ENCODE measurements at regions not wholly inside any gene's neighbourhood (a gene's known extent, or its start where the extent isn't known, plus 50 kb on each side); places are given as distances from the start of the nearest gene placed in this dataset.

DNA sequence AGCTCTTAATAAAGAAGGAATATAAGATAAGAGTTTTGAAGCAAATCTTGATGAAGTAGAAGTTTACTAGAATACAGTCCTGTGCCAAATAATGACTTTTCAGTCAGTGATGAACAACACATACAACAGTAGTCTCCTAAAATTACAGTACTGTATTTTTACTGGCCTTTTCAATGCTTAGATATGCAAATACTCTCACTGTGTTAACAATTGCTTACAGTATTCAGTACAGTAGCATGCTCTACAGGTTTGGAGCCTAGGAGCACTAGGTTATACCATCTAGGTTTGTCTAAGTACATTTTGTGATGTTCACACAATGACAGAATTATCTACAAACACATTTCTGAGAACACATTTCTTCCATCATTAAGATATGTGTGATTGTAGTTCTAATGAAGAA lies 316.7 kb upstream of the KLHL1 start:
- in situ Hi-C loops (cut with MboI; ENCODE audit: low sequenced_read_pairs): no loop called here

DNA sequence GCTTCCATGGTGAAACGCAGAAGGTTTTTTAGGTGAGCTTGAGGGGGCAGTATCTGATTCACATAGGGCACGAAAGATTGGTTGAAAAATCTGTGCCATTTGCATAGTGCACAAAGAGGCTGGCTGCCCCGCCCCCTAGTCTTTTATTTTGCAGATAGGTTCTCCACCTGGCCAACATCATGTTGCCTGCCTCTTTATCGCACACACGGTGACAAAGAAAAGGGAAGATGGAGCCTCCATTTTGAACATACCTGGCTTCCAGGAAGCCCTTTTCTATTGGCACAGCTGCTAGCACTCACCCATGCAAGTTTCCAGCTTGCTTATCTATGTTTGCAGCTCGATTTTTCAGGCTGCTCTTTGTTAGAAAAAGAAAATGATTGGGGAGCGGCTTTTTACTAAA lies 316.2 kb upstream of the KLHL1 start:
- in situ Hi-C loops (cut with MboI; ENCODE audit: low sequenced_read_pairs): no loop called here

DNA sequence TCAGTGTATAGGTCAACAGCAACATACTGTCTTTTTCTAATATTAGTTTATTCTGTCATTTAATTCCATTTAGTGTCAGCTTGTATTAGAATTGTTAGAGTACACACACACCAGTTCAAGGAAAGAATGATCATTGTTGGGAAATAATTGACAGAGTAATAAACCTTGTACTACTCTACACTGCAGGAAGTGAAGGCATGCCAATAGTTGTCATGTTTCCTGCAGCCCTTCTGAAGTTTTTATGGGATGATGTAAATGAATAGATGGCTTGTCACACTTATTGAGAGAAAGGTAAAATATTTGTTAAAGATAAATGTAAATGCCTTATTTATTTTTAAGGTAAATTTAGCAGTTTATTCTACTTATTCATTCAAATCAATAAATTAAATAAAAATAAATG lies 306.9 kb upstream of the KLHL1 start:
- in situ Hi-C loops (cut with MboI; ENCODE audit: low sequenced_read_pairs): no loop called here

DNA sequence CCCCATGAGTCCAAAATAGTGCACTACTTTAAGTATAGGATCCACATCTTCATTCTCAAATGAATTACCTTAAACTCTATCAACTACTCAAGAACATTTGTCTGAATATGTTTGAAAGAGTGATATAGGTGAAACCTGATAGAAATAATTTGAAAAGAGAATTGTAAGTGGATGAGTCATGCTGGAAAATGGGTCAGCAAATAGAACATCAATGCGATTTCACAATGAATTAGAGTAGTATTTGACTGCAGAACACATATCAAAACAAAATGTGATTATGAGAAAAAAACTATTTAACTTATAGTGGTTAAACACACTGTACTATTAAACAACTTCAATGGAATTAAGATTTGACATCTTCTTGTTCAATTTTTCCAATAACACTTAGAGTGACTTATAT lies 300.6 kb upstream of the KLHL1 start:
- in situ Hi-C loops (cut with MboI; ENCODE audit: low sequenced_read_pairs): no loop called here

DNA sequence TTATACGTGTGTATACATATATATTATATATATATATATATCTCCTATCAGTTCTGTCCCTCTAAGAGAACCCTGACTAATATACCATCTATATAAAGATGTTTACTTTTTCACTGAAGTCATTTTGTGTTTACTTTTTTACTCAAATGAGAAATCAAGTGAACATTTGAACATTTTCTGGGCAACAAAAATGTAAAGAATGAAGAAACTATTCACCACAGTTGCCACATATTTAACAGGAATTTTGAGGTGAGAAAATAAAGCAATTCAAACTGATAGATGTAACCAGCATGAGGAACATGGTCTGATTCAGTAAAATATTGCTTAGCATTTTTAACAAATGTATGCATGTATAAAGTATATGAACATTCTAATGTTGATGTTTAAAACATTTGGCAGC lies 299.2 kb upstream of the KLHL1 start:
- in situ Hi-C loops (cut with MboI; ENCODE audit: low sequenced_read_pairs): no loop called here

DNA sequence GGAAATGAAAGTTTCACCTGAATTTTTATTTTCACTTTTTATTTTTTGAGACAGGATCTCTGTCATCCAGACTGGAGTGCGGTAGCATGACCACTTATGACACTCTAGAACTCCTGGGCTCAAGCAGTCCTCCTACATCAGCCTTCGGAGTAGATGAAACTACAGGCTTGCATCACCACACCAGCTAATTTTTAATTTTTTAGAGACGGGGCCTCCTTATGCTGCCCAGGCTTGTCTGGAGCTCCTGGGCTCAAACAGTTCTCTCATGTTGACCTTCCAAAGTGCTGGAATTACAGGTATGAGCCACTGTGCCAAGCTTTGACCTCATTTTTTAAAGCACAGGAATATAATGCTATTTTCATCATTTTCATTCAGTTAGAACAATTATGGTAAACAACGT lies 297.0 kb upstream of the KLHL1 start:
- in situ Hi-C loops (cut with MboI; ENCODE audit: low sequenced_read_pairs): no loop called here

DNA sequence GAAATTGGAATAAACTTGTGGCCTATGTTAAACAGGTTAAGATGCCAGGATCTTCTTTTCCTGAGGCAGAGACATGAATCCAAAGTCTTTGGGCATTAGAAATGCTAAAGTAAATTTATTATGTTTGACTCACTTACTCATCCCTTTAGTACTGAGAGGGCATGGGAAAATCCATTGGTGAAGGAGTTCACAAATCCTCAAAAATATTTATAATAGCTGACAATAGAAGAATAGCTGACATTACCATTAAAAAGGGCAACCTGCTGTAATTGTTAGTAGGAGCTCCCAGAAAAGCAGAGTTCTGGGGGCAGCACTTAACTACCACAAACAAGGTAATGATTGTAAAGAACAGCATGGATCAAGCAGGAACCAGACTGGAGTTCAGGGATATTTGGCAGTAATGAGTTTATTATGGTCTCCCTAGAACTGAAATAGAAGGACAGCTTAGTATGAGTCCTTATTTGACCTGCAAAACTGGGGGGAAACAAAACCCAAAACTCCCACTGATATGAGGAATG lies 285.8 kb upstream of the KLHL1 start:
- in situ Hi-C loops (cut with MboI; ENCODE audit: low sequenced_read_pairs): no loop called here

DNA sequence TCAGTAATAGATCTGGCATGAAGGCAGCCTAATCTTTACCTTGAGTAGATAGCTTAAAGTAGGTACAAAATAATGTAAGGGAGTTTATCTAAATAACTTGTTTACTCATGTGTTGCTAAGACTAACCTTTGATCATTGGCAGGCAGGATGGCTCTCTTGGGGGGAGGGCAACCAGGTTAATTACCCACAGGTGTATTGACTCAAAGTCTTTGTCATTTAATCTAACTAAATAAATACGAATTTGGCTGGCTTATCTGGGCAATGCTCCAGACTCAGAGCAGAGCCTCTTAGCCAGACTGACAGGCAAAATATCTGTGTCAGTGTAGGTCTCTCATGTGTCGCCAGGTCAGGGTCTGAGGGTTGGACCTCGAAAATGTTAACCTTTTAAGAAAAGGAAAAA lies 283.4 kb upstream of the KLHL1 start:
- in situ Hi-C loops (cut with MboI; ENCODE audit: low sequenced_read_pairs): no loop called here

DNA sequence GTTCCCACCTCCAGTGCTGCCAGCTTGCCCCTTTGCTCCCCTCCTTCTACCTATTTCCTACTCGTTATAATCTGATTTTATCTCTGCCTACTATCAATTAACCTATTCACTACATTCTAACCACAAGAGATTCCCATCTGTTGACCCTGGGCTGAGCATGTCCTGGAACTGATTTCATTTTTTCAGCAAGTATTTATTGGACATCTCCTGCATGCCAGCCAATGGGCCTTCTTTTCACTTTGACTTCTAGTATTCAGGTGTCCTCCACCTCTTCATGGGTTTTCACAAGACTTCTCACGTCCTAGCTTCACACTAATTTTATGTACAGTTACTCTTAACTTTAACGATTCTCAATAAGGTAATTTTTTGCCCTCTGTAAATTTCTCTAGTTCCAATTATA lies 282.7 kb upstream of the KLHL1 start:
- in situ Hi-C loops (cut with MboI; ENCODE audit: low sequenced_read_pairs): no loop called here

DNA sequence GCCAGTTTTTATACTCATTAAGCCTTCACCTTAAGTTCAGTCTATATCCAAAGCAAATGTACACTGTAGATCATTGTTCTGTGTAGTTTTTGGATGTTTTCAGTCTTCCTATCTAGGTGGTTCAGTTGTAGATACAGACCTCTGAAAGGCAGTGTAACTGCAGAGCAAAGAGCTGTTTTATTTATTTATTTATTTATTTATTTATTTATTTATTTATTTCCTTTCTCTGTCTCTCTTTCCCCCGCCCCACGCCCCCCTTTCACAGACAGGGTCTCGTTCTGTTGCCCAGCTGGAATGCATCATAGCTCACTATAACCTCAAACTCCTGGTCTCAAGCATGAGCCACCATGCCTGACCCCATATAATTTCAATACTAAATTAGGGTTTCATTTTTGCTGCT lies 281.8 kb upstream of the KLHL1 start:
- in situ Hi-C loops (cut with MboI; ENCODE audit: low sequenced_read_pairs): no loop called here

DNA sequence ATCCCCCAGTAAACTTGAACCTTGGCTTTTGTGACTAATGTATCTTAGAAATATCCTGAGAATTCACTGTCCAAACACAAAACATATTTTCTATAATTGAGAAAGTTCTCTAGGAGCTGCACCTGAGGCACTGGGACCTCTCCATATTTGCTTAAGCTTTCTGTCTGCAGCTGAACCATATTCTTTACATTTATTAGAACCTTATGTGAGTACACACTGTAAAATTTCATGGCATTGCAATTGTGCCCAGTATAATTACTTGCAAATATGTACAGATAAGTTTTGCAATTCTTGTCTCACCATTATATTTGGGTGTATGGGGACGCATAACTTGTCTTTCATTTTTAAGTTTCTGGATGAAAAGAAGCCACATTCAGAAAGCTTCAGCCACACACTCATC lies 280.7 kb upstream of the KLHL1 start:
- in situ Hi-C loops (cut with MboI; ENCODE audit: low sequenced_read_pairs): no loop called here

DNA sequence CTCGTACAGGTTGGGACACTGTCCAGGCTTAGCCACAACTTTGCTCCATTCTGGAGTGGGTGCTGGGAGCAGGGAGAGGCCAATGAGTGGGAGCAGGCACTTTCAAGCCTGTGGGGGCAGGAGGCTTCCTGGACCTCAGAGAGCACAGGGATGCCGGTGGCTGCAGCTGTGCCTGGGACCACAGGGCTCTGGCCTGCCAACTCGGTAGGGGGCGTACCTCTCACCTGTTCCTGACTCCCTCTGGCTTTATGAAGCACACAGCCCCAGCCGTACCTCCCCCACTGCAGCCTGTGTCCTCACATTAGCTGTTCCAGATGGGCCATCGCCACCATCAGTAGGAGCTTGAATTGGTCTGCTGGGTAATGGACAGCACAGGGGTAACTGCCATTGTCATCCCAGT lies 278.7 kb upstream of the KLHL1 start:
- in situ Hi-C loops (cut with MboI; ENCODE audit: low sequenced_read_pairs): no loop called here

DNA sequence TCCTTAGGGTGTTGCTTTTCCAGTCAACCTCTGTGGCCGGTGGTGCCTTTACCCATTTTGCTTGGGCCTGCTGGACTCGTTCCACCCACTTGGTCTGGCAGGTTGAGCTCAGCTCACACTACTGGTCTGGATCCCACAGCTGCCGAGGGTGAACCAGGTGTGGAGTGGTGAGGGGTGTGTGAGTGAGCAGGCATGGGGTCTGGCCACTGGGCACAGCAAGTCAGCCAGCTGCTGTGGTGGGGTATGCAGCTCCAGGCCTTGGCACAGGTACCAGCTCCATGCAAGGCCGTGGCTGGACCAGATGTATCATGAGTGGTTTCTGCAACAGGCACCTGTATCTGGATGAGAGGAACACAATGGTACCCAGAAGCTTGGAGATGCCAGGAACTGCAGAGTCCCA lies 277.6 kb upstream of the KLHL1 start:
- in situ Hi-C loops (cut with MboI; ENCODE audit: low sequenced_read_pairs): no loop called here

DNA sequence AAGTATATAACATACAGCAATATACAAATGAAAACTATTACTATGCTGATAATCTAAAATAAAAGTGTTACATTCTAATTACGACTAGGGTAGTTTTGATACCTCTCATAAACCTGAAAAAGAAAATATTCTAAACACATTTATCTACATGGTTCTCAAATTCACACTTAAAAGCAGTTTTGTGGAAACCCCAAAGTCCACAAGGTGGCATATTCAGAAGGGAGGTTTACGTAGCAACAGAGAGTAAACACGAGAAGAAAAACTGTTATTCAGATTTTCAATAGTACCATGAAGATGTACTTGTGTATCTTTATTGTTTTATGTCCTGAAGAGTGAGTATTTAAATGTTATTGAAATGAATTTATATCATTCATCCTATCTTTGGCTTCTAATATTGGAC lies 275.9 kb upstream of the KLHL1 start:
- in situ Hi-C loops (cut with MboI; ENCODE audit: low sequenced_read_pairs): no loop called here

DNA sequence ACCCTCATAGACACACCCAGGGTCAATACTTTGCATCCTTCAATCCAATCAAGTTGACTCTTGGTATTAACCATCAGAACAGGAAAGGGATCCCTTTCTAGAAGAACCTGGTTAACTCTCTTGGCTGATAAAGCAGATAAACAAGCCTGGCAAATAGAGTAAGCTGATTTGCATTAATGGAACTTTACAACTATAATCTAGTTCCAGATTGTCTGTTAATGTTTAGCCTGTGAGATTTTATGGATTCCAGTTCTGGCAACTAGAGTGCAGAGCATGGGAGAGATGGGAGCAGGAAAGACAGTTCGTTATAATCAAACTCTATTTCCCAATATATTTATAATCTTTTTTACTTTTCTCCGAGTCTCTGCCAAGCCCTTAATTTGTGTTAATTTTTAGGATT lies 272.6 kb upstream of the KLHL1 start:
- in situ Hi-C loops (cut with MboI; ENCODE audit: low sequenced_read_pairs): no loop called here

DNA sequence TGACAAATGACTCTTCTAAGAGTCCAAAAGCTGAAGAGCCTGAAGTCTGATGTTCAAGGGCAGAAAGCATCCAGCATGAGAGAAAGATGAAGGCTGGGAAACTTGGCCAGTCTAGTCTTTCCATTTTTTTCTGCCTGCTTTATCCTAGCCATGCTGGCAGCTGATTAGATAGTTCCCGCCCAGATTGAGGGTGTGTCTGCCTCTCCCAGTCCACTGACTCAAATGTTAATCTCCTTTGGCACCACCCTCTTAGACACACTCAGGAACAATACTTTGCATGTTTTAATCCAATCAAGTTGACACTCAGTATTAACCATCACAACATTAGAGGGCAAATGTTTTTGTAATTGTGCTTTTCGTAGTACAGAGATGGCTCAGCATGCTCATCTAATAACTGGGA lies 267.5 kb upstream of the KLHL1 start:
- in situ Hi-C loops (cut with MboI; ENCODE audit: low sequenced_read_pairs): no loop called here

DNA sequence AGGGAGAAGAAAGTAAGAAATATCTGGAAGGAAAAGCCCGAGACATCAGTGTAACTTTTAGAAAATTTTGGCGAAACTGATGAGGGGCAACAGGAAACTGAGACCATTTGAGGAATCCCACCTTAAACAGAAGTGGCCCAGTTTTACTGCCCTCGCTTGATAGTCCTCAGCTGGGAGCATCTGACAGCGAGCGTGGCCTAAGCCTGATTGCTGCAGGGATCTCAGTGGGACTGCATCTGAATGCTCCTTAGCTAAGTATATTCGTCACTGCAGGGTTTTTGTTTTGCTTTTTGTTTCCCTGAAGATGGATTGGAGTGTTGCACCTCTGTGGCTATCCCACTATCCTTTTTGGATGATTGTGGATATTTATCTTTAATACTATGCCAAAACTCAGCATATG lies 262.7 kb upstream of the KLHL1 start:
- in situ Hi-C loops (cut with MboI; ENCODE audit: low sequenced_read_pairs): no loop called here

DNA sequence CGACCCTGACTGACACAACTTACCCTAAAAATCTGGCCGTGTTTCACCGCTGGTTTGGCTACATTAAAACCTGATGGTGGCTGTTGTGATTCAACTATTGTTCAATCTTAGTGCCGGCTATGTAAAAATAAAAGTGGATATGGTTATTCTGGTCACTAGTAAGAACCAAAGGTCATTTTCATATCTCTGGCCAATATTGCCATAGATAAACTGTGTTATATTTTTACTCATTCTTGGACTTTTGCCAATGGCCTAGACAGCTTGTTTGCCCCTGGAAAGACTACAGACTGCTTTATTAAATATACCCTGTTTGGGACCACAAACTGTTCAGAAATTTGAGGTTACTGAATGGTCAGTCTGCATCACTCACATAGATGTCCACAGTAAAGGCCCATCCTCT lies 258.5 kb upstream of the KLHL1 start:
- in situ Hi-C loops (cut with MboI; ENCODE audit: low sequenced_read_pairs): no loop called here

DNA sequence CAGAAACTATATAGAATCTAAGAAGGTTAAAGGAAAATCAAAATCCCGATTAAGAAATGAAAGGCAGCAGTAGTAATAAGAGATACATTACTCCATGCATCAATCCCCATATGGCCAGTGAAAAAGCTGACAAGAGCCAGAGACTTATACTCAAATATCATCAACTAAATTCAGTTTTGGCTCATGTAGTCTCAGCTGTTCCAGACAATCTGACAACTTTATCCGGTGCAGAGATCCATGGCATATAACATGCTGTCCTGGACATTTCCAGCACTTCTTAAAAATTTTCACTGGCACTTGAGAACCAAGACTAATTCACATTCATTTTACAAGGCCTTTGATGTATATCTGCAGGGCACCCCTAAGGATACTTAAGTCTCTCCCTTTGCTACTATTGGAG lies 255.7 kb upstream of the KLHL1 start:
- in situ Hi-C loops (cut with MboI; ENCODE audit: low sequenced_read_pairs): no loop called here

DNA sequence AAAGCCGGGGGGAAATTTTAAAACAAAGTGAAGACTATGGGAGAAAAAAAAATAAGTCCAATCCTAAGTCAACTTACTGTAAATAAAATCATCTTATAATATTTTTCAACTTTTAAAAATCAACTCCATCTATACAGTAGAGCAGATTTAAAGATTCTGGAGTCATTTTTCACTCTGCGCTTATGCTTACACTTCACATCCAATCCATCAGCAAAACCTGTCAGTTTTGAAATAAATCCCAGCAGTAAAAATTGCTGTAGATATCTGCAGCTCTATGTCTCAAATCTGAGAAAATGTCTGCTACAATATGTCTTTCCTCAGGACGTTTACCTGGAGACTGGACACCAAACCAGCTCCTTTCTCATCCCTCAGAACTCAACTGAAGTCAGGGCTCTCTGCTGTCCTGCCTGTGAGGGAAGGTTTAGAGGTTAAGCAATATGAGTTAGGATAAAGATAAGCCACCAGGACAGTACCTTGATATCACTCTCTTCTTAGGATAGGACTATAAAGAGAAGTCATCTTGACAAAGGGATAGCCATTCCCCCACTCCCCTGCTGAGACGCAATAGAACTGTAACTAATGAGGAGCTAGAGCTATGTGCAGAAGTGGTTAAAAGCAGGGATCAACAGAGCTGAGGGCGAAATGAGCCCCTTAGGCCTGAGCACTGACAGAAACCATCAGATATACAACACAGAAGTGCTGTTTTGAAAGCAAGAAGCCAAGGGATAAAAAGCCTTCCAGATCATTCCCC lies 254.7 kb upstream of the KLHL1 start:
- in situ Hi-C loops (cut with MboI; ENCODE audit: low sequenced_read_pairs): no loop called here

DNA sequence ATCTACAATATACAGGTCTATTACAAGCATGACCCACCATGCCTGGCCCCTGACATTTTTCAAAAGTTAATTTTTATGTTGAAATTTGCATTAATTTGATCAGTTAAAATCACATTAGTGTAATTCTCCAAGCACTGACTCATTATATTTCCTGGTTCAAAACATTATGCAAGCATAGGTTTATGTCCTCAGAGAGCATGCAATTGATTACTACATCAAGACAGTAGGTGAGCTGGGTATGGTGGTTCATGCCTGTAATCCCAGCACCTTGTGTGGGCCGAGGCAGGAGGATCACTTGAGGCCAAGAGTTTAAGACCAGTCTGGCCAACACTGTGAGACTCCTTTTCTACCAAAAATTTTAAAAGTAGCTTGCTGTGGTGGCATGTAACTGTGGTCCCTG lies 248.8 kb upstream of the KLHL1 start:
- in situ Hi-C loops (cut with MboI; ENCODE audit: low sequenced_read_pairs): no loop called here

DNA sequence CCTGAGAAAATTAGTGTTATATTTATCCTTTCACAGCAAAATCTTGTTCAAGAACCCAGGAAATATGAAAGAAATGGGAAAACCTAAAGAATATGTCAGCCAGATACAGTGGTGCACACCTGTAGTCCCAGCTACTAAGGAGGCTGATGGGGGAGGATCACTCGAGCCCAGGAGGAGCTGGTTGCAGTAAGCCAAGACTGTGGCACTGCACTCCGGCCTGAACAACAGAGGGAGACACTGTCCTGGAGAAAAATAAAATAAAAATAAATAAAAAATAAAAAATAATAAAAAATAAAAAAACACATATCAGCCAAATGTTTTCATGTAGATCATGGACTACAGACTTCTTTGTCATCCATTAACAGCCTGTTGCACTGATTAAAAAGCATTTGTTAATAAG lies 244.8 kb upstream of the KLHL1 start:
- in situ Hi-C loops (cut with MboI; ENCODE audit: low sequenced_read_pairs): no loop called here

DNA sequence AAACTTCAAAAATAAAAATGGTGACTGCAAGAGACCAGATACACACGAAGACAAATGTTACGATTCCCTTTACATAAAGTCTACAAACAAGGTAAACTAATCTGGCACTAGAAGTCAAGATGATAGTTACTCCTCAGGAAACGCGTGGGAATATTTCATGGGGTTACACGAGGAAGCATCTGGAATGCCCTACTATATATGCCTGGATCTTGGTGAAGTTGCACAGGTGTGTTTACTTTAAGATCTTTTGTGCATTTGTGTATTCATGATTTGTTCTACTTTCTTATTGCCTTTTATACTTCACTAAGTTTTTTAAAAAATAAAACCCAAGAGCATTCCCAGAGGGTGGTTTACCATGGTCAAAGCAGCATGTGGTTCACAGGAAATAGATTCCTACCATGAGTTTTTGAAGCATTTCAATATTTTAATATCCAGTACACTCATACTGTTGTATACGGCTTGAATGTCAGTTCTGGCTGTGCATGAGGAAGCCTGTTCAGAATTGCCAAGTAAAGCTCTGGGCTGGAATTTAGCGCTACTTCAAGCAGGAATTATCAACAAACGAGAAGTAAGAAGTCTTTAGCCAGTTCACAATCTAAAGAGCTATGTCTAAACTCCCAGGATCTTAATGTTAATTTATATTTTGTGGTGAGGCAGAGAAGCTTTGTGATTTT lies 239.8 kb upstream of the KLHL1 start:
- in situ Hi-C loops (cut with MboI; ENCODE audit: low sequenced_read_pairs): no loop called here

Data from HL-60/S4 treated with retinoic acid at 250 ng/mL for 4 days and 3 days (cell line).